ENCODE measurements at regions not wholly inside any gene's neighbourhood (a gene's known extent, or its start where the extent isn't known, plus 50 kb on each side); places are given as distances from the start of the nearest gene placed in this dataset.

DNA sequence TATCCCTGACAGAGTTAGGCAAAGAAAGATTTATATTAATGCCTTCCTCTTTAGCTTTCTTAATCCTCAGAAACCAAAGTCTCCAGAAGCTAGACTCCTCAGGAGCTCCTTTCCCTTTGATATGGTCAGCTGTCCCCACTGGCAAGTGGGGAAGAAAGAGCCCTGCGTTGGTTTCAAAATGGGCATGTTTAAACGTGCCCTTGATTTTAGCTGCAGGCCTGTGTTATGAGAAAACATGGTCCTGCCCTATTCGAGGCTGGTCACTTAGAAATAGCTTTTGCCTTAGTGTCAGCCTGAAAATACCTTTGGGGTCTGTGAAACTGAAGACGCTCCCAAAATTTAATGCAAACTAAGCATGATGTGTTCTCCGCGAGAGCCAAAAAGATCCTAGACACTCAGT is 135.5 kb upstream of the RARB start:
- no peak for DNase-seq

- DNase-seq, result no peak
Observed at GRCh38 chr3:25293736-25294135, 134.3 kb upstream of the RARB start.

GRCh38 chr3:25294169-25294805 is 133.8 kb upstream of the RARB start:
- no peak for DNase-seq

DNA sequence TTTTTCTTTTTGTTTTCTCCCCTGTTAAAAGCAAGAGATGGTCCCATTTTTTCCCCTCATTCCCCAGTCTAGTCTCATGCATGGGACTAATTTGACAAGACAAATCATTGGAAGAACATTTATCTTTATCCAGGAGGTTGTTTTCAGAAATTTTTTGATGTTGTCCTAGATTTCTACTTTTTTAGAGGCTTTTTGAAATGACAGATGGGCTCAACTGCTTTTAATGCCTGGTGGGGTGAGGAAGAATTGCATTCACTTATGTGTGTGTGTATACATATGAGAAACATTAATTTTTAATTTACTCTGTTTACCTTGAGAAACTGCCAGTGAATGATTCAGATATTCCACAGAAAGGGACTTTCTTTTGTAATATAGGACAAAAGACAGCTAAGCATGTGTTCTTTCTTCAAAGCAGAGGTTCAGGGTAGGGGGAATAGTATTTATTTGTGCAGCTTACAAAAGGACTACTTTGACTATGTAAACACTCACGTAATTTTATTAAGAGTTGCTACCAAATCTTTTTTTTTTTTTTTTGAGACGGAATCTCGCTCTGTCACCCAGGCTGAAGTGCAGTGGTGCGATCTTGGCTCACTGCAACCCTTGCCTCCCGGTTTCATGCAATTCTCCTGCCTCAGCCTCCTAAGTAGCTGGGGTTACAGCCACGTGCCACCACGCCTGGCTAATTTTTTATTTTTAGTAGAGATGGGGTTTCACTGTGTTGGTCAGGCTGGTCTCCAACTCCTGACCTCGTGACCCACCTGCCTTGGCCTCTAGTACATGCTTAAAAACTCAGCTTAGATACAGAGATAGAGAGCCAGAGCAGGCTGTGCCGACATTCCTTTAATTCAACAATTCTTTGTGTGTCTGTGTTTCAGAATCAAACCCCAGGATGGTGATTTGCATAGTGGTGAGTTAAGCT is 130.1 kb upstream of the RARB start:
- no peak for DNase-seq

DNA sequence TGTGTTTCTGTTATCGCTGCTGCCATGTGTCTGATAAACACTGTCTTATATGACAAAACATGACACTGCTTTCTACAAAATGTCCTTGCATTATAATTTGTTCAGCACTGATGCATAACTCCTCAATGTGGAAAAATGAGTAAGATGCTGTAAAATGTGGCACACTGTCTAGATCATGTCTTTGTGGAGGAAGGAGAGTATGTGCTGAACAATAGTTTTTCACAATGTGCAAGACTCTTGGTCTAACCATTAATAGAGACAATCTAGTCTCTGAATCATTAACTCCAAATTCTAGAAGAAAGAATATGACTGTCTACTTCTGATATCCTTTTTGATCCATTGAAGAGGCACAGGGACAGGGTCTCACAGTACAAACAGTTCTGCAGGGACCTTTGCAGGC is 127.9 kb upstream of the RARB start:
- DNase-seq, result no peak

DNA sequence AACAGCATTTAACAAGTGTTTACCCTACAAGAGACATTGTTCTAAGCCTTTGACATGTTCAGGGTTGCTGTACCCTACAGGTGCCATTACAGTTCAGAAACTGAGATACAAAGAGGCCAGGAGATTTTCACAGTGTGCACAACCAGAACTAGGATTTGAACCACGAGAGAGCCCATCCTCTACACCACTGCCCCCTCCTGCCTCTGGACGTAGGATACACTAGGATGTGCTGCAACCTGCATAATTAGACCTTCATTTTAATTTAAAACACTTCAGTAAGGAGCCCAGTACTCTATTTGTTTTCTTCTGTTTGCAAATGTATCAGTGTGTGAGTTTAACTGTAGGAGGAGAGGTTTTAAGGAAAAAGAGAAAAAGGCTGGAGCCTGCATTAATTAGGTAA is 123.1 kb upstream of the RARB start:
- no peak for DNase-seq

GRCh38 chr3:25306066-25306465 is 122.0 kb upstream of the RARB start:
- DNase-seq, result no peak

DNA sequence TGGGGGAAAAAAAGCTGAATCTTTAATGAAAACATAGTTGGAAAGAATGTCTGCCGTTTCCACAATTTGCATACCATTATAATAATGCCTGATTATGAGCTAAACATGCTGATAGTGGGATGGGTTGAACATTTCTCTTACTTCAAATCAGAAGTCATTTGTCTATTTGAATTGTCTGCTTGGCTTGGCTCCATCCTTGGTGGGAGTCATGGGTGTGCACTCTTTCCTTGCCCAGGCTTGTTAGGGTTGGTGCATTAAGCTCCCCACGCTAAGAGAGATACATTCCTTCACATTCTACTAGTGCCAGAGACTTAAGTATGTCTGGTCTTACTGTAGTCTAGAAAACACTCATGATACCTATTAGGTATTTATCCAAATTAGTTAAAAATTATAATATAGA is 121.4 kb upstream of the RARB start:
- peak; percentile 37 for DNase-seq

DNA sequence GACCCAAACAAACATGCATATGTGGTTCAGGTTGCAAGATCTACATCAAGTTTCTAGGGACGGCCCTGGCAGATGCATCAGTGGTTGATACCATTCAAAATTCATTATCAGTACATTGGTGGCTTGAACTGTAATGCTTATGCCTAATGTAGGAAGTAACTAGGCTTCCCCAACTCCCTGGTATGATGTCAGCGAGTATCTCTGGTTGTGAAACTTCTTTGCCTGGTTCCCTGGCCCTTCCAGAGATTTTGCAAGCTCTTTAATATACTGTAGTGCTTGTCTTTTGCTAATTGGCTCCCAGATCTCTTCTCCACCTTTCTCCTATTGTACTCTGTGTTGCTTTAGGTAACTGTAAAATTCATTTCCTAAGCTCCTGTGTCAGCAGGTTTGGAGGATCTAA is 114.8 kb upstream of the RARB start:
- no peak for DNase-seq

GRCh38 chr3:25324954-25325655 is 103.0 kb upstream of the RARB start:
- DNase-seq, result no peak

DNA sequence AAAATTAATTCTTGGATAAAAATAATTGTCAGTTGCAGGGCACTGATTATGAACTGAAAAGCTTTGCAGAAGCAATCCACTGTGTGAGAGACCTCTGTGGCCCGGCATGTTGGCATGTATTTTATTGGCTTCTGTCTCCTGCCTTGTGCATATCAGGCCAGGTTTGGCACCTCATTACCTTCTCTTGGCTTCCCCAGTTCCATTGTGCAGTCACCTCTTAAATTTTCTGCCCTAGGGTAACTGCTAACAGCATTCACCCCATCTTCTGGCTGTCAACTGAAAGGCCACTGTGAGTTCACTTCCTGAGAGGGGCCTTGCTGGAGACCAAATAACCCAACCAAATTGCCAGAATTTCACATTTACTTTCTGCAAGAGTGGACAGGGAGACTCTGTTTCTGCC is 92.7 kb upstream of the RARB start:
- DNase-seq, result no peak

DNA sequence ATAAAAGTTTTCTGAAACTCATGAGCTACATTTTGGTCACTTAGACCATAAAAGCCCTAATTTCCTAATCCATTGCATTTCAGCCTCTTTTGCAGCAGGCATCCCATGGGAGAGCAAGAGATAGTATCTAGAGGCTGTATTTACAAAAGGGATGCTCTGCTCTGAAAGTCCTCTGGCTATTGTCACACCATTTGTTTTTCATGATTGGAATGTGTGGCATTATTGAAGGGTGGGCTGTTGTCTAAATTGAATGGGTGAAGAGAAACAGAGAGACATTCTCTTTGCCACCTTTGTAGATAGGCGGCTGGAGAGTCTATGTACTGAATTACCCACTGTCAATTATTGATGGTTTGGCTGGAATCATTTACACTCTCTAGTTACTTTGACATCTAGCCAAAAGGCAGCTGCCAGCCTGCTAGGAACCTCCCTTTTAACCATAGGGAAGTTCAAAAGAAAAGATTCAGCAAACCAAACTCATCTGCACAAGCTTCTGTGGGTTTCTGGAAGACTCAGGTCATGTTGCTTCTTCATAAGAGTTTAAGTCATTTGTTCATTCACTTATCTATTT is 89.8 kb upstream of the RARB start:
- no peak for DNase-seq

DNA sequence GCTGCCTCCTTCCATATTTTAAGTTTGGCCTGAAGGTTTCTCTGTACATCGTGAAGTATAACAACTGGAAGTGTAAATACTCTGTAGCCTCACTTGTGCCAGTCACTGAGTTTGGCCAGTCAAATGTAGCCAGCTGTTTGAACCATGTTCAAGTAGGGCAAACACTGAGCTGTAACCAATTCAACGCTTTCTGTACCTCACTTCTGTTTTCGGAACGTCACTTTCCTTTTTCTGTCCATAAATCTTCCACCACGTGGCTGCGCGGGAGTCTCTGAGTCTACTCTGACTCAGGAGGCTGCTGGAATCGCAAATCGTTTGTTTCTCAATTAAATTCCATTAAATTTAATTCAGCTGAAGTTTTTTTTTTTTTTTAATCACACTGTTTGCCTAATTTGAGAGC is 88.8 kb upstream of the RARB start:
- no peak for DNase-seq

- DNase-seq, result peak; percentile 39
Observed at GRCh38 chr3:25344670-25345069, 83.4 kb upstream of the RARB start.

- peak; percentile 14 for DNase-seq
Observed at GRCh38 chr3:25349095-25349494, 79.0 kb upstream of the RARB start.

DNA sequence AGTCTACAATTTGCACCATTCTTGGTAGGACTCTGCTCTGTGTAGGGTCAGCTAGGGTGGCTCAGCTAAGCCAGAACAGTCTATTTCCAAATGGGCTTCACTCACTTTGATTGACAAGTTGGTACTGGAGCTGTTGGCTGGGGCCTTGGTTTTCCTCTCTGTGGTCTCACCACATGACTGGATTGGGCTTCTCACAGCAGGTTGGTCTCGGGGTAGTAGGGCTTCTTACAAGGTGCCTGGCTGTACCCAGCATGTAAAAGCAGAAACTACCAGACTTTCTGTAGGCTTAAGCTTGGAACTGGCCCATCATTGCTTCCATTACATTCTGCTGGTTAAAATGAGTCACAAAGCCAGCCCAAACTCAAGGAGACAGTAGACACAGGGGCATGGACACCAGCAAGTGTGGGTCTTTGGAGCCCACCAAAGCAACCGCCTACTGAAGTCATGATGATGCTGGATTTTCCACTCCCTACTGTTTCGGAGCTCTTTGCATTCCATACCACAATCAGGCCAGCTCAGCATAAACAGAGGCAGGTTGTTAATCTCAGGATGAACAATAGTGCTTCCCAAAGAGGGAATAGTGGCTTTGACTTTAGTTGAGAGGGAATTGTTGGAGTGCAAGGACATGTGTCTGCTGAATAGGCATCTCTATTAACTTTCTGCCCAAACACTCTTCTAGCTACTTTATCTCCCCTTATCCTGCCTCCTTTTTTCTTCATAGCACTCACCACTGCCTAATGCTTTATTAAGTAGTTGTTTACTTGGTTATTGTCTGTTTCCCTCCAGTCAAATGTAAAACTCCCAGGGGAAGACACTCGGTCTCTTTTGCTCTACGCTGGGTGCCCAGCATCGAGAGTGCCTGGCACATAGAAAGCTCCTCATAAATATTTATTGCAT is 78.0 kb upstream of the RARB start:
- DNase-seq, result no peak

GRCh38 chr3:25350725-25351114 is 77.3 kb upstream of the RARB start:
- DNase-seq, result no peak

GRCh38 chr3:25354071-25354470 is 74.0 kb upstream of the RARB start:
- no peak for DNase-seq

- peak; percentile 8 for DNase-seq
Observed at GRCh38 chr3:25355034-25355885, 72.8 kb upstream of the RARB start.

GRCh38 chr3:25355998-25356397 is 72.1 kb upstream of the RARB start:
- DNase-seq, result no peak

DNA sequence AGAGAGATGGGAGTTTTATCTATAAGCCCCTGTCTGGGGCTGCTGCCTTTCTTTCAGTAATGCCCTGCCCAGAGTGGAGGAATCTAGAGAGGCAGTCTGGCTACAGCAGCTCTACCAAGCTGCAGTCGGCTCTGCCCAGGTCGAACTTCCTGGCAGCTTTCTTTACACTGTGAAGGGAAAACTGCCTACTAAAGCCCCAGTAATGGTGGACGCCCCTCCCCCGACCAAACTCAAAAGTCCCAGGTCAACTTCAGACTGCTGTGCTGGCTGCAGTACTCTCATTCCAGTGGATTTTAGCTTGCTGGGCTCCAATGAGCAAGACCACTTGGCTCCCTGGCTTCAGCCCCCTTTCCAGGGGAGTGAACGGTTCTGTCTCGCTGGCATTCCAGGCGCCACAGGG is 65.9 kb upstream of the RARB start:
- no peak for DNase-seq

Data from skin of body (tissue), 1 donor.